H1 (cell line): ENCODE measurements at regions not wholly inside any gene's neighbourhood (a gene's known extent, or its start where the extent isn't known, plus 50 kb on each side); places are given as distances from the start of the nearest gene placed in this dataset.

Source experiments
- CHD2 ChIP-seq: IDR thresholded peaks from 2 replicates; pipeline ENCODE4 v1.6.1; 2012; ENCODE audit warnings: low read length, improper control_type of control experiment
- RFX5 ChIP-seq: IDR thresholded peaks from 2 replicates; pipeline ENCODE4 v1.6.1; 2011; ENCODE audit warnings: low read depth, low read length, improper control_type of control experiment, borderline replicate concordance
- TAF1 ChIP-seq: IDR thresholded peaks from 2 replicates; pipeline ENCODE4 v1.6.1; 2011; ENCODE audit warnings: mild to moderate bottlenecking, low read depth, low read length
- TF ChIP-seq, protein P1 (sequence below), 3 experiments: IDR thresholded peaks; 1 replicate in 2 of 3; 2 replicates in 1 of 3; pipeline versions ENCODE4 v1.5.1 to v1.6.1; 2011; ENCODE audit warnings: low read length in 3 of 3, mild to moderate bottlenecking in 3 of 3, inconsistent platforms in 2 of 3, low read depth in 1 of 3, moderate library complexity in 1 of 3; ENCODE audit not compliant: insufficient read depth in 1 of 3; ENCODE audit errors: control extremely low read depth in 1 of 3

DNA sequence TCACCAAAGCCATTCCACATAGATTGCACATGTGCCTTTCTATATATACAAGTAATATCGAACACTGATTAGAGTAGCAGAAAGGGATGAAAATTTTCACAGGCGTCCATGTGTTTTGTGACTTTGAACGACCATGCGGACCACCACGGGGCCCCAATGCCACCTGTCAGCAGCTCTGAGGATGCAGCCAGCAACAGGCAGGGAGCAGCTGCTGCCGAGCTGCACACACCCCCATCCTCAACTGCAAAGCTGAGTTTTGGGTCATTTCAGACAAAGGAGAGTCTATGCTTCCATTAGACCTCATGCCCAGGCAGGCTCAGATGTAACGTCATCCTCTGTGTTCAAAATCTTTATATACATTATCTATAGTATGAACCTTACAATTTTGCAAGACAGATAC, 503.8 kb downstream of the IRX1 start:
- TF ChIP-seq, protein P1, sequence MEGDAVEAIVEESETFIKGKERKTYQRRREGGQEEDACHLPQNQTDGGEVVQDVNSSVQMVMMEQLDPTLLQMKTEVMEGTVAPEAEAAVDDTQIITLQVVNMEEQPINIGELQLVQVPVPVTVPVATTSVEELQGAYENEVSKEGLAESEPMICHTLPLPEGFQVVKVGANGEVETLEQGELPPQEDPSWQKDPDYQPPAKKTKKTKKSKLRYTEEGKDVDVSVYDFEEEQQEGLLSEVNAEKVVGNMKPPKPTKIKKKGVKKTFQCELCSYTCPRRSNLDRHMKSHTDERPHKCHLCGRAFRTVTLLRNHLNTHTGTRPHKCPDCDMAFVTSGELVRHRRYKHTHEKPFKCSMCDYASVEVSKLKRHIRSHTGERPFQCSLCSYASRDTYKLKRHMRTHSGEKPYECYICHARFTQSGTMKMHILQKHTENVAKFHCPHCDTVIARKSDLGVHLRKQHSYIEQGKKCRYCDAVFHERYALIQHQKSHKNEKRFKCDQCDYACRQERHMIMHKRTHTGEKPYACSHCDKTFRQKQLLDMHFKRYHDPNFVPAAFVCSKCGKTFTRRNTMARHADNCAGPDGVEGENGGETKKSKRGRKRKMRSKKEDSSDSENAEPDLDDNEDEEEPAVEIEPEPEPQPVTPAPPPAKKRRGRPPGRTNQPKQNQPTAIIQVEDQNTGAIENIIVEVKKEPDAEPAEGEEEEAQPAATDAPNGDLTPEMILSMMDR (IDR thresholded peaks at IDR 0.05; ENCODE audit: control extremely low read depth in 1 of 3, insufficient read depth in 1 of 3, low read depth in 1 of 3, low read length in 3 of 3): no peak
- TF ChIP-seq RFX5 (no peak), TAF1 (no peak), CHD2 (no peak)
